SK-N-SH treated with all-trans-retinoic acid at 6 μM for 48 hours (cell line): ENCODE measurements at regions not wholly inside any gene's neighbourhood (a gene's known extent, or its start where the extent isn't known, plus 50 kb on each side); places are given as distances from the start of the nearest gene placed in this dataset.
"Not testable (repeated sequence)": the region's sequence is repeated elsewhere in the genome, so short reads cannot be mapped to it uniquely, and the experiment has no call there.

Experiments
- ATAC-seq: fragments of 200-7000 bp; cut with Tn5 transposase; 3 replicates; pipeline ENCODE4 v1.9.1; 2020; ENCODE audit warnings: mild to moderate bottlenecking, moderate library complexity
- ARNTL ChIP-seq: fragments of 450-650 bp; formaldehyde crosslinking; IDR thresholded peaks from 2 replicates; pipeline ENCODE4 v1.5.0; 2020; ENCODE audit warnings: low read depth, mild to moderate bottlenecking, moderate library complexity, borderline replicate concordance
- CSDC2 ChIP-seq: fragments of 250-450 bp; sonication (Bioruptor Pico); IDR thresholded peaks from 2 replicates; pipeline ENCODE4 v1.5.0; 2020; ENCODE audit warnings: mild to moderate bottlenecking, moderate library complexity
- GLIS3 ChIP-seq: fragments of 250-450 bp; sonication (Bioruptor Pico); IDR thresholded peaks from 2 replicates; pipeline ENCODE4 v1.5.0; 2020; ENCODE audit warnings: mild to moderate bottlenecking, moderate library complexity
- ISL1 ChIP-seq: fragments of 250-450 bp; sonication (Bioruptor Pico); IDR thresholded peaks from 2 replicates; pipeline ENCODE4 v2.1.2; 2022; ENCODE audit warnings: mild to moderate bottlenecking, moderate library complexity
- OSR1 ChIP-seq: fragments of 250-450 bp; sonication (Bioruptor Pico); IDR thresholded peaks from 2 replicates; pipeline ENCODE4 v1.8.0; 2022; ENCODE audit warnings: moderate library complexity, mild to moderate bottlenecking, inconsistent platforms
- PPARA ChIP-seq: fragments of 250-450 bp; sonication (Bioruptor Pico); IDR thresholded peaks from 2 replicates; pipeline ENCODE4 v1.5.0; 2020; ENCODE audit warnings: mild to moderate bottlenecking, borderline replicate concordance
- RARB ChIP-seq: fragments of 250-450 bp; sonication (Bioruptor Pico); IDR thresholded peaks from 2 replicates; pipeline ENCODE4 v1.8.0; 2021; ENCODE audit warnings: mild to moderate bottlenecking, moderate library complexity
- SNAI2 ChIP-seq: fragments of 250-450 bp; sonication (Bioruptor Pico); IDR thresholded peaks from 2 replicates; pipeline ENCODE4 v1.5.0; 2020; ENCODE audit warnings: mild to moderate bottlenecking, moderate library complexity
- TCF4 ChIP-seq: fragments of 250-450 bp; sonication (Bioruptor Pico); IDR thresholded peaks from 2 replicates; pipeline ENCODE4 v1.8.0; 2021; ENCODE audit warnings: mild to moderate bottlenecking, moderate library complexity, borderline replicate concordance
- TOX ChIP-seq: fragments of 250-450 bp; sonication (Bioruptor Pico); IDR thresholded peaks from 2 replicates; pipeline ENCODE4 v1.8.0; 2021; ENCODE audit warnings: mild to moderate bottlenecking, moderate library complexity, borderline replicate concordance
- ZC3H10 ChIP-seq: fragments of 250-450 bp; sonication (Bioruptor Pico); IDR thresholded peaks from 2 replicates; pipeline ENCODE4 v1.5.1; 2021; ENCODE audit warnings: mild to moderate bottlenecking, moderate library complexity
- ZFP3 ChIP-seq: fragments of 250-450 bp; sonication (Bioruptor Pico); IDR thresholded peaks from 2 replicates; pipeline ENCODE4 v1.5.0; 2020; ENCODE audit warnings: mild to moderate bottlenecking, moderate library complexity
- ZFP30 ChIP-seq: fragments of 450-650 bp; formaldehyde crosslinking; IDR thresholded peaks from 2 replicates; pipeline ENCODE4 v1.5.0; 2022; ENCODE audit warnings: mild to moderate bottlenecking, moderate library complexity
- ZNF565 ChIP-seq: fragments of 450-650 bp; formaldehyde crosslinking; conservative IDR thresholded peaks from 2 replicates; pipeline ENCODE4 v1.5.0; 2020; ENCODE audit warnings: low read depth, mild to moderate bottlenecking, moderate library complexity
- ZNF70 ChIP-seq: fragments of 450-650 bp; formaldehyde crosslinking; IDR thresholded peaks from 2 replicates; pipeline ENCODE4 v1.5.0; 2020; ENCODE audit warnings: mild to moderate bottlenecking, moderate library complexity
- ZNF8 ChIP-seq: fragments of 450-650 bp; formaldehyde crosslinking; IDR thresholded peaks from 2 replicates; pipeline ENCODE4 v1.5.0; 2020; ENCODE audit warnings: mild to moderate bottlenecking, moderate library complexity
- TF ChIP-seq, protein P1 (sequence below): fragments of 250-450 bp; sonication (Bioruptor Pico); IDR thresholded peaks from 2 replicates; pipeline ENCODE4 v1.5.1; 2020; ENCODE audit warnings: low read depth, mild to moderate bottlenecking, moderate library complexity
- TF ChIP-seq, protein P2 (sequence below): fragments of 250-450 bp; sonication (Bioruptor Pico); IDR thresholded peaks from 2 replicates; pipeline ENCODE4 v1.8.0; 2021; ENCODE audit warnings: low read depth, mild to moderate bottlenecking, moderate library complexity, borderline replicate concordance
- TF ChIP-seq, protein P3 (sequence below): fragments of 250-450 bp; sonication (Bioruptor Pico); IDR thresholded peaks from 2 replicates; pipeline ENCODE4 v1.5.0; 2020; ENCODE audit warnings: mild to moderate bottlenecking, moderate library complexity
- TF ChIP-seq, protein P4 (sequence below): fragments of 250-450 bp; sonication (Bioruptor Pico); IDR thresholded peaks from 2 replicates; pipeline ENCODE4 v1.5.1; 2021; ENCODE audit warnings: mild to moderate bottlenecking, moderate library complexity
- TF ChIP-seq, protein P5 (sequence below): fragments of 250-450 bp; sonication (Bioruptor Pico); IDR thresholded peaks from 2 replicates; pipeline ENCODE4 v1.8.0; 2020; ENCODE audit warnings: mild to moderate bottlenecking, moderate library complexity, borderline replicate concordance

DNA sequence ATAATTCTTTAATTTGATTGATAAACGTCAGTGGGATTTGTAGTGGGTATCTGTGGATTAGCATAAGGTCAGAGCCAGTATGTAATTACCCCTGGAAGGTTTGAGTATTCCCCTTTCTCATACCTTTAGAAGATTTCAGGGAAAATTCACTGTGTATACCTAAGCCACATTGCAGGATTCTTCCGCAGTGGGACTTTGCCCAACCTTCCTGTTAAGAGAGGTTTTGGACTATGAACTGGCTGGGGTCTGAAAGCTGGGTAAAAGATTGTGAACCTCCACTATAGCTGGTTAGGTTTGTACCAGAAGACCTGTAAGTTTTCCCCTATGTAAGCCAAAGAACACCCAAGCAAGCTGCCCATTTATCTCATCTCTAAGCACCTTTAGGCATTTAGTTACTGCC, 150.2 kb downstream of the TTC6 start:
- ATAC-seq = no peak
- no peak for TF ChIP-seq ZFP30
- no peak for TF ChIP-seq CSDC2 (CRISPR knock-in tag)
- TF ChIP-seq ZNF565 (CRISPR knock-in tag) = no peak
- TF ChIP-seq OSR1 (CRISPR knock-in tag) = no peak
- TF ChIP-seq ISL1 (CRISPR knock-in tag) = no peak
- TF ChIP-seq ZNF70 (CRISPR knock-in tag) = no peak
- TF ChIP-seq, protein P1, sequence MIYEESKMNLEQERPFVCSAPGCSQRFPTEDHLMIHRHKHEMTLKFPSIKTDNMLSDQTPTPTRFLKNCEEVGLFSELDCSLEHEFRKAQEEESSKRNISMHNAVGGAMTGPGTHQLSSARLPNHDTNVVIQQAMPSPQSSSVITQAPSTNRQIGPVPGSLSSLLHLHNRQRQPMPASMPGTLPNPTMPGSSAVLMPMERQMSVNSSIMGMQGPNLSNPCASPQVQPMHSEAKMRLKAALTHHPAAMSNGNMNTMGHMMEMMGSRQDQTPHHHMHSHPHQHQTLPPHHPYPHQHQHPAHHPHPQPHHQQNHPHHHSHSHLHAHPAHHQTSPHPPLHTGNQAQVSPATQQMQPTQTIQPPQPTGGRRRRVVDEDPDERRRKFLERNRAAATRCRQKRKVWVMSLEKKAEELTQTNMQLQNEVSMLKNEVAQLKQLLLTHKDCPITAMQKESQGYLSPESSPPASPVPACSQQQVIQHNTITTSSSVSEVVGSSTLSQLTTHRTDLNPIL (CRISPR knock-in tag) = no peak
- TF ChIP-seq ZNF8 = no peak
- TF ChIP-seq RARB (CRISPR knock-in tag) = no peak

DNA sequence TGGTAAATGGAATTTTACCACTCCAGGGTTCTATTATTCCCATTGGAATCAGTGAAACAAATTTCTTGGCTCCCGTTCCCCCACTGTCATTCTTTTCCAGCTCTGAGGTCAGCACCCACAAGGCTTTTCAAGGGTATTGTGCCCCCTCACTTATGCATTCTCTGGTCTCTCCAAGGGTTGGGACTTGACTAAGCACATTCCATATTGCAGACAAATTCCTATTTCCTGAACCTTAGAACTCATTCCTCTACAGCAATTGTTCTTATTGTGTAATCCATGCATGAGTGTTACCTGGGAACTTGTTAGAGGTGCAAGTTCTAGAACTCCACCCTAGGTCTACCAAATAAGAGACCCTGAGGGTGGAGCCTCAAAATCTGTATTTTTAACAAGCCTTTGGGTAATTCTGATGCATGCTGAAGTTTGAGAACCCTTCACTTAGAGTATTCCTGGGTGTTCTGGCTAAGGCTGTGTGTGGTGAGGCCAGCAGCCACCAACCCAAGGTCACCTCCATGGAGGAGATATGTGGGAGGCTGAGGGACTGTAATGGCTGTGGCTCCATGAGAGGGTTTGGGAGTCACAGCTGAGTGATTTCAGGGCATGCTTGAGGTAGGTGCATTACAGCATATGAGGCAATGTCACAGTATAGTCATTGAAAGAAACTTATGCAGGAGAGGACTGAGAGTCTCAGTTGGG, 150.9 kb downstream of the TTC6 start:
- ATAC-seq = no peak
- TF ChIP-seq CSDC2 (CRISPR knock-in tag) = no peak
- TF ChIP-seq, protein P2, sequence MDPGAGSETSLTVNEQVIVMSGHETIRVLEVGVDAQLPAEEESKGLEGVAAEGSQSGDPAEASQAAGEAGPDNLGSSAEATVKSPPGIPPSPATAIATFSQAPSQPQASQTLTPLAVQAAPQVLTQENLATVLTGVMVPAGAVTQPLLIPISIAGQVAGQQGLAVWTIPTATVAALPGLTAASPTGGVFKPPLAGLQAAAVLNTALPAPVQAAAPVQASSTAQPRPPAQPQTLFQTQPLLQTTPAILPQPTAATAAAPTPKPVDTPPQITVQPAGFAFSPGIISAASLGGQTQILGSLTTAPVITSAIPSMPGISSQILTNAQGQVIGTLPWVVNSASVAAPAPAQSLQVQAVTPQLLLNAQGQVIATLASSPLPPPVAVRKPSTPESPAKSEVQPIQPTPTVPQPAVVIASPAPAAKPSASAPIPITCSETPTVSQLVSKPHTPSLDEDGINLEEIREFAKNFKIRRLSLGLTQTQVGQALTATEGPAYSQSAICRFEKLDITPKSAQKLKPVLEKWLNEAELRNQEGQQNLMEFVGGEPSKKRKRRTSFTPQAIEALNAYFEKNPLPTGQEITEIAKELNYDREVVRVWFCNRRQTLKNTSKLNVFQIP (CRISPR knock-in tag) = no peak
- no peak for TF ChIP-seq GLIS3 (CRISPR knock-in tag)
- TF ChIP-seq PPARA = no peak
- no peak for TF ChIP-seq ZNF565 (CRISPR knock-in tag)
- TF ChIP-seq, protein P3, sequence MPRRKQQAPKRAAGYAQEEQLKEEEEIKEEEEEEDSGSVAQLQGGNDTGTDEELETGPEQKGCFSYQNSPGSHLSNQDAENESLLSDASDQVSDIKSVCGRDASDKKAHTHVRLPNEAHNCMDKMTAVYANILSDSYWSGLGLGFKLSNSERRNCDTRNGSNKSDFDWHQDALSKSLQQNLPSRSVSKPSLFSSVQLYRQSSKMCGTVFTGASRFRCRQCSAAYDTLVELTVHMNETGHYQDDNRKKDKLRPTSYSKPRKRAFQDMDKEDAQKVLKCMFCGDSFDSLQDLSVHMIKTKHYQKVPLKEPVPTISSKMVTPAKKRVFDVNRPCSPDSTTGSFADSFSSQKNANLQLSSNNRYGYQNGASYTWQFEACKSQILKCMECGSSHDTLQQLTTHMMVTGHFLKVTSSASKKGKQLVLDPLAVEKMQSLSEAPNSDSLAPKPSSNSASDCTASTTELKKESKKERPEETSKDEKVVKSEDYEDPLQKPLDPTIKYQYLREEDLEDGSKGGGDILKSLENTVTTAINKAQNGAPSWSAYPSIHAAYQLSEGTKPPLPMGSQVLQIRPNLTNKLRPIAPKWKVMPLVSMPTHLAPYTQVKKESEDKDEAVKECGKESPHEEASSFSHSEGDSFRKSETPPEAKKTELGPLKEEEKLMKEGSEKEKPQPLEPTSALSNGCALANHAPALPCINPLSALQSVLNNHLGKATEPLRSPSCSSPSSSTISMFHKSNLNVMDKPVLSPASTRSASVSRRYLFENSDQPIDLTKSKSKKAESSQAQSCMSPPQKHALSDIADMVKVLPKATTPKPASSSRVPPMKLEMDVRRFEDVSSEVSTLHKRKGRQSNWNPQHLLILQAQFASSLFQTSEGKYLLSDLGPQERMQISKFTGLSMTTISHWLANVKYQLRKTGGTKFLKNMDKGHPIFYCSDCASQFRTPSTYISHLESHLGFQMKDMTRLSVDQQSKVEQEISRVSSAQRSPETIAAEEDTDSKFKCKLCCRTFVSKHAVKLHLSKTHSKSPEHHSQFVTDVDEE (CRISPR knock-in tag) = no peak
- no peak for TF ChIP-seq RARB (CRISPR knock-in tag)
- TF ChIP-seq ZC3H10 (CRISPR knock-in tag) = no peak
- no peak for TF ChIP-seq ZFP30
- TF ChIP-seq, protein P4, sequence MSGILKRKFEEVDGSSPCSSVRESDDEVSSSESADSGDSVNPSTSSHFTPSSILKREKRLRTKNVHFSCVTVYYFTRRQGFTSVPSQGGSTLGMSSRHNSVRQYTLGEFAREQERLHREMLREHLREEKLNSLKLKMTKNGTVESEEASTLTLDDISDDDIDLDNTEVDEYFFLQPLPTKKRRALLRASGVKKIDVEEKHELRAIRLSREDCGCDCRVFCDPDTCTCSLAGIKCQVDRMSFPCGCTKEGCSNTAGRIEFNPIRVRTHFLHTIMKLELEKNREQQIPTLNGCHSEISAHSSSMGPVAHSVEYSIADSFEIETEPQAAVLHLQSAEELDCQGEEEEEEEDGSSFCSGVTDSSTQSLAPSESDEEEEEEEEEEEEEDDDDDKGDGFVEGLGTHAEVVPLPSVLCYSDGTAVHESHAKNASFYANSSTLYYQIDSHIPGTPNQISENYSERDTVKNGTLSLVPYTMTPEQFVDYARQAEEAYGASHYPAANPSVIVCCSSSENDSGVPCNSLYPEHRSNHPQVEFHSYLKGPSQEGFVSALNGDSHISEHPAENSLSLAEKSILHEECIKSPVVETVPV (CRISPR knock-in tag) = no peak

DNA sequence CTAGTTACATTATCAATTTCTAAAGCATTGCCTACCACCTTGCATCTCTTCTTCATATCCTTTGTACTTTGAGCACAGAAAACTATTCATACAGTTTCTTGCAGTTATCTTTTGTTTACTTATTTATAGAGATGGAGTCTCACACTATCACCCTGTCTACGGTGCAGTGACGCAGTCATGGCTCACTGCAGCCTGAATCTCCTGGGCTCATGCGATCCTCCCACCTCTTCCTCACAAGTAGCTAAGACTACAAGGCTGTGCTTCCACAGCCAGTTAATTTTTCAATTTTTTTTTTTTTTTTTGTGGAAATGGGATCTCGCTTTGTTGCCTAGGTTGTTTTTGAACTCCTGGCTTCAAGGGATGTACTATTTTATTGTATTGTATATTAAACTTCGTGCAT, 158.0 kb downstream of the TTC6 start:
- ATAC-seq = no peak
- no peak for TF ChIP-seq TOX (CRISPR knock-in tag)
- TF ChIP-seq SNAI2 (CRISPR knock-in tag) = no peak
- TF ChIP-seq ARNTL (CRISPR knock-in tag) = no peak
- no peak for TF ChIP-seq ZNF565 (CRISPR knock-in tag)
- TF ChIP-seq ZNF8 = no peak
- TF ChIP-seq, protein P5, sequence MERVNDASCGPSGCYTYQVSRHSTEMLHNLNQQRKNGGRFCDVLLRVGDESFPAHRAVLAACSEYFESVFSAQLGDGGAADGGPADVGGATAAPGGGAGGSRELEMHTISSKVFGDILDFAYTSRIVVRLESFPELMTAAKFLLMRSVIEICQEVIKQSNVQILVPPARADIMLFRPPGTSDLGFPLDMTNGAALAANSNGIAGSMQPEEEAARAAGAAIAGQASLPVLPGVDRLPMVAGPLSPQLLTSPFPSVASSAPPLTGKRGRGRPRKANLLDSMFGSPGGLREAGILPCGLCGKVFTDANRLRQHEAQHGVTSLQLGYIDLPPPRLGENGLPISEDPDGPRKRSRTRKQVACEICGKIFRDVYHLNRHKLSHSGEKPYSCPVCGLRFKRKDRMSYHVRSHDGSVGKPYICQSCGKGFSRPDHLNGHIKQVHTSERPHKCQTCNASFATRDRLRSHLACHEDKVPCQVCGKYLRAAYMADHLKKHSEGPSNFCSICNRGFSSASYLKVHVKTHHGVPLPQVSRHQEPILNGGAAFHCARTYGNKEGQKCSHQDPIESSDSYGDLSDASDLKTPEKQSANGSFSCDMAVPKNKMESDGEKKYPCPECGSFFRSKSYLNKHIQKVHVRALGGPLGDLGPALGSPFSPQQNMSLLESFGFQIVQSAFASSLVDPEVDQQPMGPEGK (CRISPR knock-in tag) = no peak
- TF ChIP-seq TCF4 (CRISPR knock-in tag) = no peak
- TF ChIP-seq ZFP3 (CRISPR knock-in tag) = no peak
- TF ChIP-seq ZFP30 = no peak
- TF ChIP-seq, protein P2 (CRISPR knock-in tag) = no peak
- TF ChIP-seq, protein P4 (CRISPR knock-in tag) = no peak

DNA sequence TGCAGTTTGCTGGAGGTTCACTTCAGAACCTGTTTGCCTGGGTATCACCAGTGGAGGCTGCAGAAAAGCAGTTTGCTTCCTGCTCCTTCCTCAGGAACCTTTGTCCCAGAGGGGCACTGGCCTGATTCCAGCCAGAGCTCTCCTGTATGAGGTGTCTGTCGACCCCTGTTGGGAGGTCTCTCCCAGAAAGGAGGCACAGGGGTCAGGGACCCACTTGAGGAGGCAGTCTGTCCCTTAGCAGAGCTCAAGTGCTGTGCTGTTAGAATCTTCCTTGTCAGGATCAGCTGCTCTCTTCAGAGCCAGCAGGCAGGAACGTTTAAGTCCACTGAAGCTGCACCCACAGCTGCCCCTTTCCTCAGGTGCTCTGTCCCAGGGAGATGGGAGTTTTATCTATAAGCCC, 164.8 kb downstream of the TTC6 start:
- not testable (repeated sequence) for ATAC-seq
